ENCODE measurements at regions not wholly inside any gene's neighbourhood (a gene's known extent, or its start where the extent isn't known, plus 50 kb on each side); places are given as distances from the start of the nearest gene placed in this dataset.
A peak's percentile ranks its signal among the peaks of the same experiment; 100 is the strongest.

- ChIA-PET RAD21 (ENCODE audit: unreplicated experiment) (no interaction called here), POLR2A (no interaction called here), SMC1A (ENCODE audit: uncharacterized antibody, unreplicated experiment) (no interaction called here), CTCF (no interaction called here)
- Histone ChIP-seq H3K27ac (ENCODE audit: control insufficient read depth, insufficient read depth) (no peak overlapping the region), H3K27me3 (replicated peaks in 1 of 2; ENCODE audit: control insufficient read depth in 2 of 2, insufficient read depth in 2 of 2, low read length in 1 of 2) (no peaks in the 10 kb centered on the region), H3K4me1 (ENCODE audit: control insufficient read depth, insufficient read depth, low read length) (no peaks in the 10 kb centered on the region), H3K79me2 (ENCODE audit: control insufficient read depth, insufficient read depth, low read length) (no peaks in the 10 kb centered on the region), H3K9me3 (replicated peaks; ENCODE audit: control insufficient read depth, insufficient read depth, low read length) (no peaks in the 10 kb centered on the region), H2AFZ (ENCODE audit: control insufficient read depth, low read depth, low read length) (no peak overlapping the region), H3K36me3 (ENCODE audit: control insufficient read depth in 2 of 2, insufficient read depth in 2 of 2, low read length in 1 of 2) (no peaks in the 10 kb centered on the region), H3K4me2 (ENCODE audit: control insufficient read depth, insufficient read depth) (no peak overlapping the region), H3K9ac (ENCODE audit: control insufficient read depth, insufficient read depth, low read length) (no peak overlapping the region), H4K20me1 (ENCODE audit: control insufficient read depth, insufficient read depth) (no peaks in the 10 kb centered on the region), H3K4me3 (no peak overlapping the region)
- intact Hi-C loops (cut with micrococcal nuclease; ENCODE audit: unreplicated experiment) (no loop called here), in situ Hi-C loops (cut with MboI) (no loop called here)
- no TSS peak for BruUV-seq (replicated peaks)
- FAIRE-seq (no peak), DNase-seq (ENCODE audit: low read depth, low spot score) (no peak), ATAC-seq (no peak)
- no peak for TF ChIP-seq IRF4 (IDR thresholded peaks at IDR 0.05; ENCODE audit: low read depth, low read length)
- TF ChIP-seq RBBP5 (conservative IDR thresholded peaks at IDR 0.05), result no peak
- TF ChIP-seq SMC3 (IDR thresholded peaks at IDR 0.05; ENCODE audit: borderline replicate concordance, low read length), result no peak
- TF ChIP-seq CTCF (IDR thresholded peaks at IDR 0.05 in 2 of 3, conservative IDR thresholded peaks at IDR 0.05 in 1 of 3; ENCODE audit: control insufficient read depth in 2 of 3, extremely low read depth in 1 of 3, insufficient read depth in 1 of 3, low read depth in 3 of 3, low read length in 3 of 3), result 0 out of 6 replicates have a peak, but pooled peaks of 1 of the 3 experiments have one; percentile 13
- TF ChIP-seq GATAD2B (conservative IDR thresholded peaks at IDR 0.05; ENCODE audit: low read depth), result no peak
- TF ChIP-seq LARP7 (IDR thresholded peaks at IDR 0.05), result no peak
- TF ChIP-seq RCOR1 (conservative IDR thresholded peaks at IDR 0.05; ENCODE audit: low read depth, low read length), result no peak
- WGBS (ENCODE audit: insufficient coverage, insufficient replicate concordance, low lambda C conversion rate, missing lambda C conversion rate), result 7% methylated on average over 4 of the region's 4 CpGs
Observed at GRCh38 chr10:8908013-8908412, 853.5 kb downstream of the GATA3 start.

GRCh38 chr10:8910314-8910713 is 855.8 kb downstream of the GATA3 start:
- no peaks in the 10 kb centered on the region for H3K36me3 ChIP-seq (ENCODE audit: control insufficient read depth in 2 of 2, insufficient read depth in 2 of 2, low read length in 1 of 2)
- 19% methylated on average over 3 of the region's 3 CpGs for WGBS (ENCODE audit: insufficient coverage, insufficient replicate concordance, low lambda C conversion rate, missing lambda C conversion rate)
- RAD21 ChIA-PET (ENCODE audit: unreplicated experiment), result no interaction called here
- no peaks in the 10 kb centered on the region for H3K27me3 ChIP-seq (replicated peaks in 1 of 2; ENCODE audit: control insufficient read depth in 2 of 2, insufficient read depth in 2 of 2, low read length in 1 of 2)
- no peak overlapping the region for H3K27ac ChIP-seq (ENCODE audit: control insufficient read depth, insufficient read depth)
- H3K9me3 ChIP-seq (replicated peaks; ENCODE audit: control insufficient read depth, insufficient read depth, low read length), result no peaks in the 10 kb centered on the region
- in situ Hi-C loops (cut with MboI), result no loop called here
- BruUV-seq (replicated peaks), result no TSS peak
- H3K79me2 ChIP-seq (ENCODE audit: control insufficient read depth, insufficient read depth, low read length), result no peaks in the 10 kb centered on the region
- CTCF ChIA-PET, result no interaction called here
- TF ChIP-seq CHD1 (IDR thresholded peaks at IDR 0.05; ENCODE audit: low read depth, low read length) (no peak), BRCA1 (IDR thresholded peaks at IDR 0.05; ENCODE audit: low read depth, low read length) (no peak), USF1 (IDR thresholded peaks at IDR 0.05; ENCODE audit: borderline replicate concordance, extremely low read length, insufficient read depth, low read depth, low read length) (no peak)
- no peak overlapping the region for H3K9ac ChIP-seq (ENCODE audit: control insufficient read depth, insufficient read depth, low read length)
- no peak overlapping the region for H3K4me3 ChIP-seq
- POLR2A ChIA-PET, result no interaction called here
- no peaks in the 10 kb centered on the region for H4K20me1 ChIP-seq (ENCODE audit: control insufficient read depth, insufficient read depth)
- H3K4me1 ChIP-seq (ENCODE audit: control insufficient read depth, insufficient read depth, low read length), result no peaks in the 10 kb centered on the region
- H2AFZ ChIP-seq (ENCODE audit: control insufficient read depth, low read depth, low read length), result no peak overlapping the region
- DNase-seq (ENCODE audit: low read depth, low spot score) (no peak), FAIRE-seq (no peak), ATAC-seq (no peak)
- SMC1A ChIA-PET (ENCODE audit: uncharacterized antibody, unreplicated experiment), result no interaction called here
- no peak overlapping the region for H3K4me2 ChIP-seq (ENCODE audit: control insufficient read depth, insufficient read depth)
- intact Hi-C loops (cut with micrococcal nuclease; ENCODE audit: unreplicated experiment), result no loop called here
